ENCODE measurements at regions not wholly inside any gene's neighbourhood (a gene's known extent, or its start where the extent isn't known, plus 50 kb on each side); places are given as distances from the start of the nearest gene placed in this dataset.

- ChIA-PET POLR2A (no interaction called here), CTCF (ENCODE audit: low intra/inter-chr PET ratio) (interaction anchor here (0.6 kb wide), 1 partner anchor 659 kb away, joined by 3 read pairs; no protein-coding TSS in a partner anchor)
- Histone ChIP-seq H4K20me1 (replicated peaks; ENCODE audit: control insufficient read depth, insufficient read depth, low read length) (no peaks in the 10 kb centered on the region), H3K4me3 (no peak overlapping the region), H3K27ac (ENCODE audit: extremely low read depth, low read depth, low read length) (no peak overlapping the region), H3K4me2 (ENCODE audit: insufficient read depth, low read length) (no peak overlapping the region), H2AFZ (ENCODE audit: low read depth, low read length) (no peak overlapping the region), H3K9me3 (replicated peaks; ENCODE audit: control insufficient read depth, insufficient read depth, low read depth, low read length) (no peaks in the 10 kb centered on the region), H3K36me3 (ENCODE audit: control insufficient read depth, insufficient read depth, low read length) (no peaks in the 10 kb centered on the region), H3K9ac (ENCODE audit: insufficient read depth in 1 of 2, low read depth in 2 of 2, low read length in 2 of 2) (no peak overlapping the region), H3K27me3 (ENCODE audit: control insufficient read depth in 2 of 2, insufficient read depth in 2 of 2, low read length in 2 of 2) (peaks cover 0 to 6% of the 10 kb centered on the region in 2 experiments; a peak in 2 of 5 replicates), H3K9me1 (ENCODE audit: control insufficient read depth, insufficient read depth, low read length) (no peaks in the 10 kb centered on the region), H3K79me2 (ENCODE audit: control insufficient read depth, insufficient read depth, low read length) (no peaks in the 10 kb centered on the region), H3K4me1 (replicated peaks in 1 of 2; ENCODE audit: control insufficient read depth in 2 of 2, insufficient read depth in 2 of 2, low read length in 2 of 2) (no peaks in the 10 kb centered on the region)
- no peak for TF ChIP-seq ZC3H11A (IDR thresholded peaks at IDR 0.05; ENCODE audit: low read depth, low read length)
- DNase-seq (ENCODE audit: extremely low read depth in 1 of 4, low spot score in 3 of 4), result no peak
- FAIRE-seq, result no peak
- BruUV-seq (replicated peaks), result no TSS peak
- WGBS (ENCODE audit: insufficient coverage, low coverage, missing lambda C conversion rate), result 2% methylated on average over 8 of the region's 9 CpGs
- intact Hi-C loops (cut with micrococcal nuclease) (no loop called here), in situ Hi-C loops (cut with MboI) (no loop called here)
- ATAC-seq, result no peak
Observed at GRCh38 chr2:237012004-237012403, 73.7 kb upstream of the COPS8 start.

GRCh38 chr2:237012577-237013267 is 73.0 kb upstream of the COPS8 start:
- in situ Hi-C loops (cut with MboI) (no loop called here), intact Hi-C loops (cut with micrococcal nuclease) (no loop called here)
- H3K9ac ChIP-seq (ENCODE audit: insufficient read depth in 1 of 2, low read depth in 2 of 2, low read length in 2 of 2), result no peak overlapping the region
- ChIA-PET CTCF (ENCODE audit: low intra/inter-chr PET ratio) (no interaction called here), POLR2A (no interaction called here)
- H4K20me1 ChIP-seq (replicated peaks; ENCODE audit: control insufficient read depth, insufficient read depth, low read length), result no peaks in the 10 kb centered on the region
- H3K4me1 ChIP-seq (replicated peaks in 1 of 2; ENCODE audit: control insufficient read depth in 2 of 2, insufficient read depth in 2 of 2, low read length in 2 of 2), result no peaks in the 10 kb centered on the region
- no peaks in the 10 kb centered on the region for H3K9me1 ChIP-seq (ENCODE audit: control insufficient read depth, insufficient read depth, low read length)
- no peak overlapping the region for H2AFZ ChIP-seq (ENCODE audit: low read depth, low read length)
- peaks cover 0 to 7% of the 10 kb centered on the region in 2 experiments; a peak in 2 of 5 replicates for H3K27me3 ChIP-seq (ENCODE audit: control insufficient read depth in 2 of 2, insufficient read depth in 2 of 2, low read length in 2 of 2)
- BruUV-seq (replicated peaks), result no TSS peak
- 0% methylated on average over 16 of the region's 16 CpGs for WGBS (ENCODE audit: insufficient coverage, low coverage, missing lambda C conversion rate)
- no peak for ATAC-seq
- no peak for FAIRE-seq
- no peak overlapping the region for H3K27ac ChIP-seq (ENCODE audit: extremely low read depth, low read depth, low read length)
- no peaks in the 10 kb centered on the region for H3K79me2 ChIP-seq (ENCODE audit: control insufficient read depth, insufficient read depth, low read length)
- no peaks in the 10 kb centered on the region for H3K36me3 ChIP-seq (ENCODE audit: control insufficient read depth, insufficient read depth, low read length)
- H3K9me3 ChIP-seq (replicated peaks; ENCODE audit: control insufficient read depth, insufficient read depth, low read depth, low read length), result no peaks in the 10 kb centered on the region
- no peak for DNase-seq (ENCODE audit: extremely low read depth in 1 of 4, low spot score in 3 of 4)
- H3K4me2 ChIP-seq (ENCODE audit: insufficient read depth, low read length), result no peak overlapping the region
- no peak overlapping the region for H3K4me3 ChIP-seq
- TF ChIP-seq XRCC4 (IDR thresholded peaks at IDR 0.05; ENCODE audit: extremely low read depth, insufficient read depth, insufficient read length) (no peak), RUNX1 (IDR thresholded peaks at IDR 0.05; ENCODE audit: low read depth) (no peak), ZNF696 (CRISPR knock-in tag; conservative IDR thresholded peaks at IDR 0.05) (no peak), ZNF224 (CRISPR knock-in tag; IDR thresholded peaks at IDR 0.05) (no peak), SNIP1 (IDR thresholded peaks at IDR 0.05; ENCODE audit: low read depth) (no peak), E2F1 (CRISPR knock-in tag; IDR thresholded peaks at IDR 0.05) (no peak), UBTF (IDR thresholded peaks at IDR 0.05; ENCODE audit: borderline replicate concordance in 1 of 2, low read depth in 2 of 2, low read length in 2 of 2) (no peak), RBM15 (IDR thresholded peaks at IDR 0.05; ENCODE audit: insufficient read depth, low read length) (no peak), ZNF124 (CRISPR knock-in tag; IDR thresholded peaks at IDR 0.05) (no peak), IRF2 (CRISPR knock-in tag; IDR thresholded peaks at IDR 0.05) (no peak), ZNF589 (CRISPR knock-in tag; IDR thresholded peaks at IDR 0.05; ENCODE audit: low read depth) (no peak), ZNF134 (CRISPR knock-in tag; conservative IDR thresholded peaks at IDR 0.05) (no peak), MEF2A (IDR thresholded peaks at IDR 0.05; ENCODE audit: control insufficient read depth, low read depth, low read length) (no peak)

Measured in K562 (cell line).